GM21576 (cell line): ENCODE measurements at regions not wholly inside any gene's neighbourhood (a gene's known extent, or its start where the extent isn't known, plus 50 kb on each side); places are given as distances from the start of the nearest gene placed in this dataset.

ENCODE experiments used
- ATAC-seq: cut with Tn5 transposase; IDR thresholded peaks from one replicate; pipeline ENCODE4 v1.9.1; 2021; ENCODE audit warnings: mild to moderate bottlenecking, moderate library complexity; ENCODE audit not compliant: unreplicated experiment

DNA sequence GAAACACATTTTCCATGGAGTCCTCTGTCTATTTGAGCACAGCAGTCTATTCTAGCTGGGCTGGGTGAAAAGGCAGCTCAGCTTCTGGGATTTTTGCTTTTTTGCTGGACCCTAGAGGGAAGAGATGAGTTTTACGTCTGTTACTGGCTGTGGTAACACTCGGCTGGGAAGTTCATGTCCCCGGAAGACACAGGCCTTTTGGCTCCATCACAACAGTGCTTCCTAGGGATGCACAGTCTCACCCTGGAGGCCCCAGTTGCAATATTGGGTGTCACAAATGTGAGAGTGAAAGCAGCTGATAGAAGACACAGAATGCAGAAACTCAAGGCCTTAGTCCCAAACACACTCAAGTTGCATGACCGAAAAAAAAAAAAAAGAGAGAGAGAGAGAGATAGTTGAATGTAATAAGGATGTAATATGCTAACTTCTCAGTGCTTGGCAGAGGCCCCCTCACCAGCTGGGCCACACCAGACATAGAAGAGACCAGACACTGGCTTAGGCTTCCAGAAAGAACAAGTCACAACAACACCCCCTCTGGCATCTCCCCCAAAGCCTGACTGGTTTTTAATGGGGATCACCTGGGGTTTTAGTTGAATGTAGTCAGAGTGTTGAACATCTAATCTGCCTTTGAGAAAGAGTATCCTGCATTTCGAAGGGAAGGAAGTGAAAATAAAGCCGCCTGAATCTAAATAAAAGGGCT lies 545.4 kb upstream of the FZD8 start:
- ATAC-seq = no peak

DNA sequence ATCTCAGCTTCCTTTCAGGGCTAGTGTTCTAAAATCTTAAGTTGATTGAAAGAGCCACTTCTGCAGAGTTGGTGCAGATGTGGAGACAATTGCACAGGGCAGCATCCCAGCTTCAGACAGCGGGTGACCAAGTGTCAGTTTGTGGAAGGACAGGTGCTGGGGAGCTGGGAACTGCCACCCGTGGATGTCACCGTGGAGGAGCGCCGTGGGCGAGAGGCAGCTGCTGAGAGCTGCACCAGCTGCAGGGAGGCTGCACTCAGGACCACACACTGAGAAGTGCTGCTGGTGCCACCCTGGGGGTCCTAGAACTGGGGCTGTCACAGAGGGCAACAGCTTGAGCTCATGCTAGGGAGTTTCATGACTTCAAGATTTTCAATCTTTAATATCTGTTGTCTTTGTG lies 543.0 kb upstream of the FZD8 start:
- ATAC-seq = no peak

DNA sequence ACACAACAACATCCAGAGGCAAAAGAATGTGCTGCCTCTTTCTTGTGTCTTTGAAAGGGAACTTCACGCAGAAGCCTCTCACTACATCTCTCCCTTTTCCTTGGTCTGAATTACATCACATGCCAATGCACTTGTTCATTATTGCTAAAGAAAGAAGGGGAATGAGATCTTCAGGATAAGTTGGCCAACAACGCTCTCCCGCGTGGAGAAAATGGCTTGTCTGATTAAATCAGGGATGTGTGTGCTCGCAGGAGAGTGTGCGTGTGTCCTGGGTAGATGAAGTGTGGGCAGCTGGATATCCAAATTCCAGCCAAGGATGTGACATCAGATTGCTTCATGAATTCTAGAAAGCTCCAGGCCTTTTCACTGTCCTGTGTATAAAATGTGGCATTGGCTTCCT lies 541.6 kb upstream of the FZD8 start:
- no peak for ATAC-seq

DNA sequence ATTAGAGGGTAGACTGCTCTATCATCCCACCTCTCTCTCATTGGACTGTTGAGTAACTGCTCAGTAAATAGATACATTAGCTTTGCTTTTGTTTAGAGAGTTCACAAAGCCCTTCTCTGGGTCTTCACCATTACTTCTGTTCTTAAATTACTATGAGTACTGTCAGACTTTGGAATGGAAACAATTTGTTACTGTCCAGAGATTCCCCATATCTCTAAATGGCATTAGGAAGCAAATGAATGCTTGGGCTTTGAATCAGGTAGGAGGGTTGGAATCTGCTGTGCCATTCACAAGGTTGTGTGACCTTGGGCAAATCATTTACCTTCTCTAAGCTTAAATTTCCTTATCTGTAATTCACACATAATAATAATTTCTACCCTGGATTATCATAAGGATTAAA lies 541.0 kb upstream of the FZD8 start:
- ATAC-seq = no peak

DNA sequence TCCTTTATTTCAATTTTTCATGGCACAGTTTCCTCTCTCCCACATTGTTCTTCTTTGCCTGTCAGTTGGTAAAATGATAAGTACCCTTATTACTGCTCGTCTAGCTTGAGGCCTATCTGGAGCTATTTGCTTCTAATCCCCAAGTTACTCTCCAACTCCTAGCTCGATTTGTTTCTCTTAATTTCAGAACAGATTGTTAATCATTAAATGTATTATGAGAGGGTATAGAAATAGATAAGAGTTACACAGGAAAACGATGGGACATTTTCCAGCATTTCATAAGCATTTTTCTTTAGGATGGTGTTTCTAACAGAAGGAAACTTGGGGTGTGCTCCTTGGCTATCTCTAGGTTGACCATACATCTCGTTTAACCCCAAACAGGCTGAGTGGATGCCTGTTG lies 540.5 kb upstream of the FZD8 start:
- ATAC-seq = no peak

DNA sequence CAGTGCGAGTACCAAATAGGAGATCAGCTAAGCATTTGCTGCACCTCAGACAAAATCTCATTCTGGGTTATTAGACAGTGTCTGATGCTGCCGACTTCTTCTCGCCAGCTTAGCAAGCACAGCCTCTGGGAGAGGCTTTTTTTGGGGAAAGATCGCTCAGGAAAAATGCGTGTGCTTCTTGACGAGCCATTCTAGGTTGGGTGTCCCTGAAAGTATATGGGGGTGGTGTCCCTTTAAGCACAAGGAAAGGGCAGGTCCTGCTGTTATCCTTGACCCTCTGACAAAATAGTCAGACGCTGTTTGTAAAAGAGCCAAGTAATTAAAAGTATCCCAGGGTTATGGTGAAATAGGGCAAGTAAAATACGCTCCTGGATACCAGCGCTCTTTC lies 540.1 kb upstream of the FZD8 start:
- ATAC-seq = no peak

DNA sequence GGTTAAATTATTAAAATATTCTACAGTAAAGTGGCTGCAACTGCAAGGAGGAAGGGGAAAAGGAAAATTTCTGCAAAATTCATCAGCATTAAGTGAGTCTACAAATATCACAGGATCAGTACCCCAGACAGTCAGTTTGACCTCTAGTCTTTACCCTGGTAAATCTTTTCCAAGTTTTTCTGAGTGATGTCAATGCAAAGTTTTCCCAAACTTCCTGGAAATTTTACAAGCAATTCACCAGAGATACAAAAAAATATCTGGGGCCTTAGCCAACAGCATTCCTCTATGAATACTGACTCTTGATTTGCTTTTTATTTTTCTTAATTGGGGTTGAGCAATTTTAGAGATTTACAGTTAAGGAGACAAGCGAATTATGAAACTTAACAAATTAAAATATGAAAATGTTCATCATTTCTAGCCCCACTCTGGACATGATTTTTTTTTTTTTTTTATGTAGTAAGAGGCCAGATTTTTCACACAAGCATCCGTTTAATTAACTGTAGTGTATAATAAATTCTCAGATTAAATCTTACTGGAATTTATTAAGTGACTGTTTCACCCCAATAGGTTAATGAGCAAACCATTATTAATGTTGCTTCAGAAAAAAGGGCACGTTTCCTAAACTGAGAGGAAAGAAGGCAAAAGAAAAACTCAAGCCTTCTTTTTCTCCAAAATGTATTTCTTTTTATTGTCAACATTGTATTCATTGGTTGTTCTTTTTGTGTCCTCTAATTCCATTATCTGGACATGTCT lies 539.5 kb upstream of the FZD8 start:
- ATAC-seq = no peak

DNA sequence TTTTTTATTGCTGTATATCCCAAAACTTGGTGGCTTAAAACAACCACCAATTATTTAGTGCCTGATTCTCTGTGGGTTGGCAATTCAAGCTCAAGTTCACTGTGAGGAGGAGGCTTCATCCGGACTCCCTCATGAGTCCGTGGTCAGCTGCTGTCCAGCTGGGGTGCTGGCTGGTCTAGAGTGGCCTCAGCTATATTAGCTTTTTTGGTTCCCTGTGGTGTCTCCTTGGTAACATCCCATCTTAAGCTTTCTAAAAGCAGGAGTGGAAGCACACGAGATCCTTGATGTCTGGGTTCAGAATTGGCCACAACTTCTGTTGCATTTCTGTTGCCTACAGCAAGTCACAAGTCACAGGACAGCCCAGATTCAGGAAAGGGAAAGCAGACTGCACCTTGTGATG lies 536.5 kb upstream of the FZD8 start:
- no peak for ATAC-seq

DNA sequence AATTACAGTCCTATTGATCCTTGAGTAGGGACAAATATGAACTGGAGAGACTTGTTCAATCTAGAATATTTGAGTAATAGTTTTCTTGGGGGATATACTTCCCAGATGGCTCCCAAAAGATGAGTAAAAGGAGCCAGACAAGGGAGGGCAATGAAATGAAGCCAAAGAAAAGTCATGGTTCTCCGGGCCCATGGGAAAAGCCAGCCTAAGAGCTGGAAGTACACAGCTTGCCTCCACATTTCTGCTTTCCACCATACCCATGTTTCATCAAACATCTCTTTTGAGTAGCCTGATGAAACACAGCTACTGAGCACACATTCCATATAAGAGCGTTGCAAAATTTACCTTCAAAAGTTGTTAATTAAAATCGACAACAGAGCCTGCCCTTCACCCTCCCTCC lies 535.0 kb upstream of the FZD8 start:
- ATAC-seq = no peak

DNA sequence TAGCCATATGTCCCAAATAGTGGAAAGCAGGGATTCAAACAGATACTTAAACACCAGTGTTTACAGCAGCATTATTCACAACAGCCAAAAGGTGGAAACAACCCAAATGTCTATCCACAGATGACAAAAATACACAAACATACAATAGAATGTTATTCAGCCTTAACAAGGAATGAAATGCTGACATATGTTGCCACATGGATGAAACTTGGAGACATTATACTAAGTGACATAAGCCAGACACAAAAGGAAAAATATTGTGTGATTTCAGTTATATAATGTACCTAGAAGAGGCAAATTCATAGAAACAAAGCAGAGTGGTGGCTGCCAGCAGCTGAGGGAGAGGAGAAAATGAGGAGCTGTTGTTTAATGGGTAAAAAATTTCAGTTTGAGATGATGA lies 533.9 kb upstream of the FZD8 start:
- ATAC-seq = no peak

DNA sequence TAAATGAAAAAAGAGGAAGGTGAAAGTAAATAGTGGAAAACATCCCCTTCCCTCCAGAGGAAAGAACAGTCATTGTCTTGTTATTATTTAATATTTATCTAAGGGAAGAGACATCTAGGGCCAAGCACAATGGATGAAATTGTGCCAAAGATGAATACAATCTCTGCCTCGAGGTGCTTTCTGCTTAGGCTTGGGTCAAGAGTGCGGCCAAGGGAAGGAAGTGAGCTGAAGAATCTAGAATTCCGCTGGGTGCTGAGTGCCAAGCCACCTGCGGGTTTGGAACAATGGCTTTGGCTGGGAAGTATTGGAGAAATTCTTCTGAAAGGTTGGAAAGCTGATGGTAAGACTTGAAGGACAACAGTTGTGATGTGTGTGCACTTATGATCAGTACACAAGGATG lies 531.3 kb upstream of the FZD8 start:
- ATAC-seq = no peak

DNA sequence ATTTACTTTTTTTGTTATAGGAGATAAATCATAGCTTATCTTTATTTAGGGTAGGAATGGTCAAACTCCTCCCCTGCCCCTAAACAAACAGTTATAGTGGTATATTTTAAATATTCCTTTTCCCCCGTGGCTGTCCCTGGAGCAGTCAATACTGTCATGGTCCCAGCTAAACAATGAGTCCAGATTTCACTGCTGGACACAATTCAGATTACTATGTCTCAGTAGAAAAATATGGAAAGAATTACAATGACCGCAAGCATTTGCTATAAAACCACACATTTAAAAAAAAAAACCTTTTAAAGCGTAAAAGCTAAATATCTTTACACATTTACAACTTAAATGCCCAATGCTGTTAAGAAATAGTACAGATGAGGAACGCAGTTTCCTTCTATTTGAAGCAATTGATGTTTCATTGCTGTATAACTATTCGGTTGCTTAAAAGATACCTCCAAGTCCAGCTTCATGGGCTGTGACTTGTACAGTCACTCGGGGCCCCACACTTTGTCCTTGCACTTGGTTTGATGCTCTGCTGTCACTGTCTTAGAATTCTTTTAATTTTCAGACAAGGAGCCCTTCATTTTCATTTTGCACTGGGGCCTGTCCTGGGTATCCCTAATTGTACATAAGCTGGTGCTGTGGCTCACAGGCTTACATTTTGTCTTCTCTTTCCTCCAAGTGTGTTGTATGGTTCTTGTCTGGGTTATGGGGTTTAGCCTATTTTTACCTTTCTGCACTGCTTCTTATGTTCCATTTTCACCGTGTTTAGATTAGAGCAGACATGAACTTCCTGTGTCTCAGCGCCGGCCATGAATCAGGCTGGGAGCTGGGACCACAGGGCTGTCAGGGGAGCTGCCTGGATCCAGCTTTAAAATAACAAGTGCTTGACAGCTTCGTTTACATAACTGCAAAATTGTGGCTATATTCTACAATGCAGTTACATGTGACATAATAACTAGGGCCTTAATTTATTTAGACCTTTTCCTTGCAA lies 530.2 kb upstream of the FZD8 start:
- ATAC-seq = no peak

DNA sequence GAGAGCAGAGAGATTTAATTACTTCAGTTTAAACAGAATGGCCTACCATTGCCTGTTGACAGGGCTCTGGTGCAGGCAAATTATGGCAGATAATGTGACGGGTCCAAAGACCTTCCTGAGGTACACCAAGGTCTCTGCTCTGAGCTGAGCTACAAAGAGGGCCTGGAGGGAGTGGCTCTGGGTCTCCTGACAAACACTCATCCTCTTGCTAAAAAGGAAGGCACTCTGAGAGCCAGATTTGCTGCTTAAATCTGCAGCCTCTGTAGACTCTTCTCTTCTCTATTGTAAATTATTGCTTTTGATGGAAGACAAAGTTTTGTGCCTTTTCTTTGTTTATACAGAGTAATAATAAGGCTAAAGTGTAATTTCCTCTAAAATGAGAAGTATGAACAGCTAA lies 529.5 kb upstream of the FZD8 start:
- no peak for ATAC-seq

DNA sequence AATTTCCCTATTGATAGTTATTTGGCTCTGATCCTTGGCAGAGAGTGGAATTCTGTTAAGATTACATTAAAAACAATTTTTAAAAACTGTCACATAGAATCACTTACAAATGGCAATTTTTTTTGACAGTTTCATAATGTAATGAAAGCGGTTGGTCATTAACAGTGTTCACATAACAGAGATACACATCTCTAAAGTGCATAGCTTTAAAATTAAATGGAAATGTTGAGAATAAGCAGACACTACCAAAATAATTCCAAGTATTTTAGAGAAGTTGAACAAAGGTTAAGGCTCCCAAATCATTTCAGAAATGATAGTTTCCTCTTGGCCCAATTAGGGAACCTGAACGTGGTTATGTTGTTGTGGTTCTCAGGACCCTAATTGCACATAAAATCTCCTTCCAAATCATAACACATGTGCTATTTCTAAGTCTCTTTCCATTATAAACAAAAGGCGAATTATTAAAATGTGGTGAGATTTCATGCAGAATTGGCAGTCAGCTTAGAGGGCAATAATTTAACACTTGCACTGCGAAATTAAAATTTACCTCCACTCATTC lies 528.9 kb upstream of the FZD8 start:
- ATAC-seq = no peak

DNA sequence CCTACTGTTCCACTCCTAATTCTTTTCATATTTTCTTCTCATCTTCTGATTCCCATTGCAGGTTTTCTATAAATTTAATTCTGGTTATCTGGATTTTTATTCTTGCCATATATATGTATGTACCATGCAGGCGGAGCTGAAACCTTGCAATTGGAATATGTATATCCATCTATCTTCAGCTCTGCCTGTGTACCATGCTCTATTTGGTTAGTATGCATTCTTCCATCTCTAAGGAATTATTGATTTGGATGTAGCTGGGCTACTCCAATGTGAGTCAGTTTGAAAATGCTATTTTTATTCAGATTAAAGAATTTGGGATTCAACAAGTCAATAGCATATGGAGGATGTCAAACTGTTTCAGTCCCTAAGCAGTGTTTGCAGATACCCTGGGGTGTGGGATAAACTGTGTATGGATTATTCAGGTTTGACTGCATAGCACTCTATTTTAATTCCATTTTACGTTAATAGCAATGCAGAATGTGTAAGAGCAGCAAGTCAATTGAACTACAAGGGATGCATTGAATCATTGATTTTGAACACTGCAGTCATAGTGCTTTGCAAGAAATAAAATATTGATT lies 528.1 kb upstream of the FZD8 start:
- no peak for ATAC-seq

DNA sequence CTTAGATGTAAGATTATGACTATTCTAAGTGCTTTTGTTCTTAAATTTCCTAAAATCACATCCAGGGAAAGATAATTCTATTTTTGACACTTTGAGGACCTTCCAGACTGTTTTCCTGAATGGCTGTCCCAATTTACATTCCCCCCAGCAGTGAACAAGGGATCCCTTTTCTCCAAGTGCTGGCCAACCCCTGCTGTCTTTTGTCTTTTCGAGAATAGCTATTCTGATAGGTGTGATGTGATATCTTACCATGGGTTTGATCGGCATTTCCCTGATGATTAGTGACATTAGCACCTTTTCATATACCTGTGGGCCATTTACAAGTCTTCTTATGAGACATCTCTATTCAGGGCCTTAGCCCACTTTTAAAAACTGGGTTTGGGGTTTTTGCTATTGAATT lies 526.7 kb upstream of the FZD8 start:
- no peak for ATAC-seq

DNA sequence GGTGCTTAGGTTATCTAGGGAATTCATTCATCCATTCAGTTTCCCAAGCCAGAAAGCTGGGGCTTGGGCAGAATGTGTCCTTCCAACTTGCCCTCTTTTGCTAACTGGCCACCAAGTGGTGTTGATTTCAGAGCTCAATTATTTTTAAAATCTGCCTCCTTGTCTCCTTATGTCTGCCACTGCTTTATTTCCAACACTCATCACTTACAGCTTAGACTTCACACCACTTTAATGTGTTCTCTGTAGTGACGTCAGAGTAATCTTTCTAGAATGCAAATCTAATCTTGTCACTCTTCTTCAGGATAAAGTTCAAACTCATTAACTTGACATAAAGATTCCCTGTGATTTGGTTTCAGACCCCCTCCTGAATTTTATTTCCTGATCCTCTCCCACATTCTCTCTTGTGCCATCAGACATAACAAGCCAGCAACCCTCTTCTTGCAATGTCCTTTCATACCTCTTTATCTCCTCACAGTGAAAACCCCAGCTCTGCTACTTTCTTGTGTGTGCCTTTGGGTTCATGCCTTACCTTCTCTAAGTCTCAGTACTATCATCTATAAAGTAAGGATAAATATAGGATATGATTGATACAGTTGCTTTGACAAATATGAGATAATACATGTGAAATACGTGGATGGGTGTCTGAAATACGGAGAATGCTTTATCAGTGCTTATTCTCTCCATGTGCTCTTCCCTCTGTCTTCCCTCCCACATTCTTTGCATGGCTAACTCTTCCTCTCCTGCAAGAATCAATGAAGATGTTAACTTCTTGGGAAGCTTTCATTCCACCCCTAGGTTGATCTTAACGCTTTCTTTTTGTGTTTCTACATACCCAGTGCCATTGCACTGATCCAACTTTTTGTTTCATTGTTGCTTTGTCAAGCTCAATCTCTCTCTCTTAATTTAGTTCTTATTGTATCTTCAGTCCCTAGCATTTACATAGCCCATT lies 522.7 kb upstream of the FZD8 start:
- no peak for ATAC-seq

DNA sequence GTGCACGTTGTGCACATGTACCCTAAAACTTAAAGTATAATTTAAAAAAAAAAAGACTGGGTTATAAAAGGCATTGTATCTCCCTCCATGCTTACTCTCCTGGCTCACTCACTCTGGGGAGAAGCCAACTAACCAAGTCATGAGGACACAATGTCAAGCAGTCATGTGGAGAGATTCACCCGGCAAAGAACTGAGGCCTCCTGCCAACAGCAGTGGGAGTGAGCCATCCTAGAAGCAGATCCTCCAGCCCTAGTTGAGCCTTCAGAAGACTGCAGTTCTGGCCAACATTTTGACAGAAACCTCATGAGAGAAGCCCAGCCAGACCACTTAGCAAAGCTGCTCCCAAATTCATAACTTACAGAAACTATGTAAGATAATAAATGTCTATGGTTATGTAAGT lies 521.7 kb upstream of the FZD8 start:
- no peak for ATAC-seq

DNA sequence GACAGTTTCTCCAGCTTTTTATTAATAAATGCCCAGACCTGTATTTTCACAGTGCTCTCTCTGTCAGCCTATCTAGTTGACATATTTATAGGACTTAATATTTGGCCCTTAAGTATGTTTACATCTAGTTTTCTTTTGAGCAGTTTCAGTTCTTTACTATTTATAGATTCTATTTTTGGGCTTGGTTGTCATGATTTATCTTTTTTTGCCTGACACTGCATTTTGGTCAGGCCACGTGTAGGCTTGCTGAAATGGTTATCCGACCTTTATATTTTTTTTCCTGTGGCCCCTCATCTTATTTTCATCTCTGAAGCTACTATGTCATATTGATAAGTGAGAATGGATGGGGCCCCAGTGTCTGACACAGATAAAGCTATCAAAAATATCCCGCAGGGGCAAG lies 515.4 kb upstream of the FZD8 start:
- no peak for ATAC-seq

DNA sequence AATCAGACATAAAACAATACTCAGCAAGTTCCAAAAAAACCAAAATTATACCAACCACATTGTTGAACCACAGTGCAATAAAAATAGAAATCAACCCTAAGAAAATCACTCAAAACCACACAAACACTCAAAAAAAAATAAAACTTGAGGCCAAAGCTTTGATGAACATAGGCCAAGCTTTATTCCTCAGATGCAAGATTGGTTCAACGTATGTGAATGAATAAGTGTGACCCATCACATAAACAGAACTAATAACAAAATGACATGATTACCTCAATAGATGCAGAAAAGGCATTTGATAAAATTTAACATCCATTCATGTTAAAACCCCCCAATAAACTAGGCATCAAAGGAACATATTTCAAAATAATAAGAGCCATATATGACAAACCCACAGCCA lies 506.1 kb upstream of the FZD8 start:
- ATAC-seq = no peak
